HG02943 (cell line): ENCODE measurements at regions not wholly inside any gene's neighbourhood (a gene's known extent, or its start where the extent isn't known, plus 50 kb on each side); places are given as distances from the start of the nearest gene placed in this dataset.

Experiments used
- ATAC-seq: cut with Tn5 transposase; IDR thresholded peaks from one replicate; pipeline ENCODE4 v1.9.1; 2021; ENCODE audit warnings: mild to moderate bottlenecking, low read depth, moderate library complexity; ENCODE audit not compliant: unreplicated experiment

DNA sequence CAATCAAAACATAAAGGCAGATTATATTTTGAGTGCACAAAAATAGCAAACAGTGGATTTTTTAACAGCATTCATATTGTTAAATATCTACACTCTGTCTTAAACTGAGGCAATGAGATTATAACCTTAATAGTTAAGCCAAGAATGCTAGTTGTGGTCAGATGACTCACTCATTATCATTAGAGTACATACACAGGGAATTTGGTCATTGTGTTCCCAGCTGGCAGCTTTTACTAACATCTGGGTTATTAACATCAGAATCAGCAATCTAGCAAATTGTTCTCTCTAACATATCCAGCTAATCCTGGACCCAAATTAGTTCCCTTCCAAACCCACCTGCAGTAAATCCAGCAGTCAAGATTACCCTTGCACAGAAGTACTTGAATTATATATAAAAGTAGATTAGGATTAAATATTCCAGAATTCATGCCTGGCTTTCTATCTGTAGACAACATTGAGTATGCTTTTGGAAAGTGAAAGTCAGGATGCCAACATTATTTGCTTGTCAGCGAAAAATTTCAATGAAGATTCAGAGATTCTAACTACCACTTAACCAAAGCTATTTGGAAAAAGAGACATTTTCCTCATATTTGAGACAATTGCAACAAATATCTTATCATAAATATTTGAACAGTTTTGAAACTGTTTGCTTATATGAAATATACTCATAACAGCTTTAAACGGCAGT is 1035.6 kb upstream of the PHF14 start:
- no peak for ATAC-seq

DNA sequence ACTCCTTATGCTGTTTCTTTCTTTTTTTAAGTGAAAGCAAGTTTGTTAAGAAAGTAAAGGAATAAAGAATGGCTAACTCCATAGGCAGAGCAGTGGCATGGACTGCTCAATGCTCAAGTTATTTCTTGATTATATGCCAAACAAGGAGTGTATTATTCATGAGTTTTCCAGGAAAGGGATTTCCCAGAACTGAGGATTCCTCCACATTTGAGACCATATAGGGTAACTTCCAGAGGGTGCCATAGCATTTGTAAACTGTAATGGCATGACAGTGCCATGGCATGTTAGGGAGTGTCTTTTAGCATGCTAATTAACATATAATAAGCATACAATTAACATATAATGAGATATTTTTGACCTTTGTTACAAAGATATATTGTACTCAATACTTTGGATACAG is 1034.5 kb upstream of the PHF14 start:
- no peak for ATAC-seq

DNA sequence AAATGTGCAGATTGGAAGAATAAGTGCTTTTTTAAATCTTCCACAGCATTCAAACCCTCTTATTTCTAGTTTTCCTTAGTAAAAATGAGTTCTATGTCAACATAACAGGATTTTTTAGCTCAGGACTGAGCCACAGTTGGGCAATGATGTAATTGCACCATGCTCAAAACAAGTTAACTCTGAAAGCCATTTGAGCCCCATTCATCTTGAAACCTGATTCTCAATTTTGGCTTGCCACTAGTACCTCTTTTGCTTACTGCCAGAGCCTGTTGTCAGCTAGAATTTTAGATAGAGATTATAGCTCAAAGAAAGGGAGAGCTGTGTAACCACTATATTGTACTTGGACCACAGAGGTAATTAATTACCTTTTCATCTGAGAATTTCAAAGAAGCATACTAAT is 1028.5 kb upstream of the PHF14 start:
- no peak for ATAC-seq

DNA sequence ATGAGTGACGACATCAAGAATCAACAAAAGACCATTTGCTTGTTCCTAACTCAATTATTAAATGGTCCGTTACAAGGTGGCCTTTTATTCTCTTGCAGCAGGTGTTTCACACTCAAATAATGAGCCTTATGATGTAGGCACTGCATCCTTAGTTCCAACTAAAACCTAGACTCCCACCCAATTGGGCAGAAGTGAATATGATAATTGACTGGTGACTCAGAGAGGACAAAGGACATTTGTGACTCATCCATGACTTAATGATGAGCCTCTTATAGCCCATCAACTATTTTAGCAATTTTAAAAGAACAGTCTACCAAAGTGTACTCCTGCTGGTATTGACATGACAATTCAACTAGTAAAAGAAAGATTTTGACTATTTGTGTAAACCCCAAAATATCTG is 1027.8 kb upstream of the PHF14 start:
- no peak for ATAC-seq

DNA sequence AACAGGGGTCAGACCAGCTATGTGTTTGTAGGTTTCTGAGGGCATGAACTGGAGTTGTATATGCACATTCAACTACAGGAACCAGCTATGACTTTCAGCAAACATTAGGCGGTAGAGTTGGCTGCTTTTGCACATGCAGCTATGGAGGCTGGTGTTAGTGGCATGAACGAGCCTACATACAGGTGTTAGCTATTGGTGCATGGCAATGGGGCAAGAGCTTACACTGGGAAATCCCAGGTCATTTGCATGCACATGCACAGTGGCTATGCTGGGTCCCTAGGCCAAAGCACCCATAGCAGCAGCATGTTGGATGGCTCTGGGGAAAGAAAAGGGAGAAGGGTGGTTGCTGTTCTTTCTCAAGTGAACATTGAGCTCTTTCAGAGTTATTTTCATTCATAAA is 1018.5 kb upstream of the PHF14 start:
- ATAC-seq, result no peak

DNA sequence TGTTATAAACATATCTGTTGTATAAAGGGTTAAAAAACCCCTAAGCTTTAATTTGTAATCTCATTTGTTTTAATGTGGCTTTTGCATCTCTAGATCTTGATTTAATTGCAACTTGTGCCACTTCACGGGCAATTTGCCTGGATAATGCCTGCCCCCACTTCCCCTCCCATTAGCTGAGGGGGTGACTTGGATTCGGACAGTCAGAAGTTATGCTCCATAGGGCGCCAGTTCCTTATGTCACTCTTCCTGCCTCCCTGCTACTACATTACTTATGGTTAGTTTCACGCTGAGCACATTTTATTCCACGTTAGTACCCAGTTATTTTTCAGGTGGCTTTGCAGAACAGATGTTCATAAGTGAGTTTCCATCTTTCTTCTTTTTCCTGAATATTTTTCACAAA is 1015.2 kb upstream of the PHF14 start:
- no peak for ATAC-seq

DNA sequence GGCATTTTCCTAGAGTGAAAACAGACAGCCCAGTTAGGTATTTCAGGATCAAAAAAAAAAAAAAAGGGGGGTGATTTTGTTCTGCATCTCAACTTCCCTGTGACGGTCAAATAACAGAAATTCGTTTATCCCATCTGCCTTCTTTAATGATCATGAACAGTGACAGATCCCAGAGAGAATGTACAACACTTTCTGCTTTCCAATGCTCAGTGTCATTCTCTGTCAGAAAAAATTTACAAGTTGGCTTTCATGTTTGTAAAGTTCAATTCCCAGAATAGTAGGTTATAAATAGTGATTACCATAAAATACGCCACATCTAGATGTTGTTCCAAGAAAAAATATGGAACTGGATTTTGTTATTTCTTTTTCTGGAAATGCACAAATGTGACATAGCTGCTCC is 1013.2 kb upstream of the PHF14 start:
- no peak for ATAC-seq

DNA sequence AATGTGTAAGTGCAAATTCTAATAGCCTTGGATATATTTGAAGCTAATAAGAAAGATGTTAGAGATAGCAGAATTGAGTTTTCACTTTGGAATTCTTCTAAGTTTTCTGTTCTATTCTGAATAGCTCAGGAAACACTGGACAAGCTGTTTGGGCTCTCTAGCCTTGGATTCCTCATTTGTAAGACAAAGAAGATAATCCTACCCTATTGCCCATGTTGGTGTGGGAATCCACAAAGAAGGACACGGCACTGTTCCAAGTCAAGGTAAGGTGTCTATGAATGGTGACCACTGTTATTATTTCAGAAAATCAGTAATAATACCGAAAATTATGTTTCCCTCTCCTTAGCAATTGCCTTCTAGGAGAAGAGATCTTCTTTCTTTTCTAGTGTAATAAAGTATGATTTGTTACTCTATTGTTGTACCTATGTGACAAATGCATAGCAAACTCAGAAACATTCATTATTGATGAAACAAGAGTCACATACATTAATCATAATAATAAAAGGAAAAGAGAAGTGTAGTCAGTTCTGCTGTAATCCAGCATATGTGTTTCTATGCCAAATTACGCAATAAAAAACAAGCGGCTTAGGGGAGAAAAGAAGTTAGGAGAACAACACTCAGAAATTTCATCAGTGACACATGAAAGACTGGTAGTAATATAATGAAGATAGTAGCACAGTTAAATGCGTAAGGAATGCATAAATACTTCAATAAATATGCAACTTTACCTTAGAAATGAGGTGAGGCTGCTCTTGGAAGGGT is 1012.3 kb upstream of the PHF14 start:
- no peak for ATAC-seq

DNA sequence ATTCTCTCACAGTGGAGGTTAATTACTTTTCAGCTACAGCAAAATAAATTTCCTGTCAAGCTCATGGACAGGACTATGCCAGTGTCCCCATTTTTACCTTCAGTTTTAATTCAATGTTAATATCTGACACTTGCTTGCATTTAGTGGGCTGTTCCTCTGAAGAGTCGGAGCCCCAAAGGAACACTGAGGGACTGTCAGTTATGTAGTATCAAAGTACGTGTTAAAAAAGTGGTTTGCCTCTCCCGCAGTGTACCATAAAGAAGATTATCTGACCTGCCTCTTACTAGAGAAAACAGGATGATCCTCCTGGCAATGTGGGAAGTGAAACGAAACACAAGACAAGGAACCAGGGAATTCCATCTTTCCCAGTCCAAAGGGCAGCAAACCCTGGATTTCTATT is 1010.9 kb upstream of the PHF14 start:
- ATAC-seq, result no peak

DNA sequence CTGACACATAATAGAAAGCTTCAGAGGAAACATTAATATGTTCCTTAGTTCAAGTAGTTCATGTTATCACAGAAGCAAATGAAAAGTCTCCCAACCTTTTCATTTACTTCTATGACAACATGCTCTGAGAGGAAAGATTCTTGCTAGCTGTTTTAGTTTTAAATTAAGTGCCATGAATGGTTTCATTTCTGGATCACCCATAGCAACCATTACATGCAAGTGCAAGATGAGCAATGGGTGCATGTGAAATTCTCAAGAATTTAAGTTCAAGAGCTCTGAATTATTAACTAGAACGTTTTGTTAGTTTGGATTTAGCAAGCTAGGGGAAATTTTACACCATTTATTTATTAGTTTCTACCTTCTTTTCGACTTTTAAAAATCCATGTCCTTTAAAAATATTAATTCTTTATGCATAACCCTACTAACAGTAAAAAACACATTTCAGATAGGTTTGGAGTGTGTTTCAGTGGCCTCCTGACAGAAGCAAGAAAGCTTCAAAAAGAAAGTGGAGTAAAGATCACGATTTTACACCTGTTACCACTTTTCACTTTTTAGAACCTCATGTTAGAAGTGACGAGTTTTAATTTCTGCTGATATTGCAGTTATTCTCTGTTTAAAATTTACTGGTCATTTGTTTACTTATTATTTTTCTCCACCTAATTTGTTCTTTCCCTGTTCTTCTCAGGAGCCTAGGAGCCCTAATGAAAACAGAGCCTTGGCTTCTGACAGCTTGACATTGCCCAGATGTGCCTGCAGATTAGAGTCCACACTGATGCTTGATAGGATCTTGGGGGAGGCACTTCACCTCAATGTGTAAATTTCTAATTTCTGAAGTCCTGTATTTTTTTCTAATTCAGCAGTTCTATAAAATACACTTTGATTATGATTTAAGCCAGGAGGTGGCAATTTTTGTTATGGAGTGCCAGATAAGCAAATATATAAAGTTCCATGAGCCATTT is 995.3 kb upstream of the PHF14 start:
- ATAC-seq, result no peak

DNA sequence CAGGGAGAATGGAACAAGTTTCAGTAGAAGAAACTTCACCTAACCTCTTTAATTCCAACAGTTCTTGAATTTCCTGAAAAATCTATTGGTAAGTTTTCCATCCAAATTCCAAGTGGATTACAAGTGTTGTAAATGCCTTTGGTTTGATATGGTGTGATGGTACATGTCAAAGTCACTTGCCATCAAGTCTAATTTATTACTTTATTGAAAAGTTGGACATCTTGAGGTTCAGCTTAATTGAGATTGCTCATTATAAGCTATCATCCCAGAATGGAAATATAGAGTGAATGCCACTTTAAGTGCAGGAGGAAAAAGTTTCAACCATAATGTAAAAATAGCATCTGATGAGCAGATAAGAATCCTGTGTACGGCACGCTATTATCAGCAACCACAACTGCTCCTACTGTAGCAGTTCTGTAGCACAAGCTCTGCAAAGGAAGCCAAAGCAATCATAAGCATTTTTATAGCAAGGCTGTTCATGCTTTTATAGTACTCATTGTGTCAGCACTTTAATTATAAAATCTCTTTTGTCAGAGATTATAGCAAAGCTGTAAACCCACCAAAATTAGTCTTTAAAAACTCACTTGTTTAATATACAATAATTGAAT is 991.8 kb upstream of the PHF14 start:
- ATAC-seq, result no peak

DNA sequence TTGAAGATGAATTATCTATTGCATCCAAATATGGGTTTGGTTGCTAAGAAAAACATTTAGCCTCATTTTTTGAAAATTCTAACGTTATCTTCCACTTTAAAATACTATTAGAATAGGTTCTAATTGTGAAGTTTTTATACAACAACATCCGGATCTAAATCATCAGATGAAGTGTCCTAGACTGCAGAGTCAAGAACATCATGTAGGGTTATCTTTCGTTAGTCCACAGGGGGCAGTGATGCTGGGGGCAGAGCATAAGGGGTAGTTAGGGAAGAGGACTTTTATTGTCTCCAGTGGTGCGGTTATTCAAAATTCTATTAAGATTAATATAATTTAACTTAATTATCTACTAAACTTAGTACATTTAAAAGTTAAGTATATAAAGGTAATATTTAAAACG is 990.6 kb upstream of the PHF14 start:
- no peak for ATAC-seq

DNA sequence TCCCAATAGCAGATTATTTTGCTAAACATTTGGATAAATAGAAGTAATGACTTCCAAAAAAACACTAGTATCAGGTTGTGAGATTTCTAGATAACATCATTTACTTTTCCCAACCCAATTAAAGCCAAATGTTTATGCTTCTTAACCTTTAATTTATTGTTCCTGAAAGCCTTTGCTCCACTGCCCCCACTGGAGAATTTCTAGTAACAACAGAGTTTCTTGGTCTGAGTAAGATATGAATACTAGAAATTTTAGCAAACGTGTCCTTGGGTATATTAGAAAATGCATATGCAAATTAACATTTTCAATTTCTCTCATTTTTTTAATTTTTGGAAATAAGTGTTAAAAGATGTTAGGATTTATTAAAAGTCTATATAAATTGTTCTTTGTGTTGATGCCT is 958.0 kb upstream of the PHF14 start:
- ATAC-seq, result no peak

DNA sequence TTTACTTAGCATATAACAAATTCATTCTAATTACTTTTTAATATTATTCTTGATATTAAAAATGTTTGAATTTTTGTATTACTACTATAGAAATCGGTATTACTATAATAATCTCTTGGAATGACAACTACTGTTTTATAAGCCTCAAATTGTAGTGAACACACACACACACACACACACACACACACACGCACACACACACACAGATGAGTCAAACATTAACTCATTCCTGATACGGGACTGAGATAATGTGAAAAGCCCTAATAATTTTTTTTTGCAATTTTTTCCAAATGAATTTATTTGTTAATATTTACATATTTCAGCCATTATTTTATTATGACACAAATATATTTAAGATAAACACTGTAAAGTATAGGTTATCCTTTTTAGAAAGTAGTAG is 951.2 kb upstream of the PHF14 start:
- ATAC-seq, result no peak

DNA sequence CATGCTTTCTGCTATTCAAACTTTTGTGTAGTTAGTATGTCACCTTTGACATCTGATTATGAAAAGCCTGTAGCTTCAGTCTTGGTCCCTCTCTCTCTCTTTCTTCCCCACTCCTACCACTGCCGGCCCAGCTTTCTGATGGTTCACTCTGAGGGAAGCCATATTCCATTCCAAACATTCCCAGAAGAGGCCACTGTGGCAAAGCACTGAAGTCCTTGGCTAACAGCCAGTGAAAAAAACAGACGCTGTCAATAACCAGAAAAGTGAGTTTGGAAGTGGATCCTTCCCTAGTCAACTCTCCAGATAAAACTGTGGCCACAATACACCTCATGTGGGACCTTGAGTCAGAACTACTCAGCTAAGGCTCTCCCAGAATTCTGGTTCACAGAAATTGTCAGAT is 950.7 kb upstream of the PHF14 start:
- no peak for ATAC-seq

DNA sequence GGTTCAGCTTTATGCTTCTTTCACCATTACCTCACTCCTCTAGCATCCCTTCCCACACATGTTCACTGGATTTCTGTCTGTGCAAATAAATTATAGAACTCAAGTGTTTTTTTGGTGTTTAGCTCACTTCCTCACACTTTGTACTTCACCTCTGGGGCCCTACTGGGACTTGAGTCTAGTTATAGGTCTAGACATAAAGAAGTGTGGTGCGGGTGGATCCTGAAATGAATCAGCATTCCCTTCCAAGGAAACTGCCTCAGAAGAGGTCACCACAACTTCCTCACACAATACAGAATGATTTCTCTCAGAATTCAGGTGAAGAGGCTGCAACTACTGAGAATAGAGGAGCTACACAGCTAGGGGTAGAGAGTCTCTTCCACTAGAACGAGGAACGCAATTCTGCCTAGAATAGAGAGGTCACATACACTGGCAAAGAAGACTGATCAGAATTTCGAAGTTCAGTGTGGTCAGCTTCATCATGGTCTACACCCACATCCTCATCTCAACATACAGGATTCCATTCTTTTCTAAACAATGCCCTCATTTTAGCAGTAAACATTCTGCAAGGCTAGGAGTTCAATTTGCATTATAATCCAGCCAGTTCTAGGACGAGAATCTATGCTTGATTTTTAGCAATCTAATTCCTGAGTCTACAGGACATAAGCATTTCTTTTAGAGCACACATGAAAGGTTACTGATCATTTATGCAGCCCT is 938.7 kb upstream of the PHF14 start:
- no peak for ATAC-seq

DNA sequence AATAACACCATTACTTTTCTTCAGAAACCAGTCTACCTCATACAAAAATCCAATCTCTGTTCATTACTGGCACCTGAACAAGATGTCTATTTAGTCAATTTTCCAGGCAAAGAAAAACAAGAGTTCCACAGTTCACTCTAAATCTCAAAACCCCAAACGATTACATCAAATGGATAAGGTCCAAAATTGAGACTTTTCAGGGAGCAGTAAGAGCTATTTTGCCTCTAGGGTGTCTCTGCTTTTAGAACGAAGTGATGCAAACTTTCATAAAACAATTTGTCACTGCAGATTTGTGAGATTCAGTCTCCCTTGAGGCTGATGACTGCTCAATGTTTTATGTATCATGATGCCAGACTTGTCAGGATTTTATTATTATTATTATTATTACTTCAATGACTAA is 937.0 kb upstream of the PHF14 start:
- ATAC-seq, result no peak

DNA sequence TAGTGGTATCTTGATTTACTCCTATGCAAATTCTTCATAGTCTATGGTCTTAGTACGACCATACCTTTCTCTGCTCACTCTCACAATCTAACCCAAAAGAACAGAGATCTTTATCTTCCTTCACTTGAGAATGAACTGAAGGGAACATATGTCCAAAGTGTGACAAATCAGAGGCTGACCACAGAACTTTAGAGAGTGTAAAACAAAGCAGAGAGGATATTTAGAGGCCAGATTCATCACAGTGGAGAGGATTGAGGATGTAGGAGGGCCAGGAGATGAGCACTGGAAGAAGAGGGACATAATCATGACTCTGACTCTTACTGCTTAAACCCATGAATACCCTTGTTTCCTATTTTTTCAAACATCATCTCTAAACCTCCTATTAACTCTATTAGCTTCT is 935.3 kb upstream of the PHF14 start:
- ATAC-seq, result no peak

DNA sequence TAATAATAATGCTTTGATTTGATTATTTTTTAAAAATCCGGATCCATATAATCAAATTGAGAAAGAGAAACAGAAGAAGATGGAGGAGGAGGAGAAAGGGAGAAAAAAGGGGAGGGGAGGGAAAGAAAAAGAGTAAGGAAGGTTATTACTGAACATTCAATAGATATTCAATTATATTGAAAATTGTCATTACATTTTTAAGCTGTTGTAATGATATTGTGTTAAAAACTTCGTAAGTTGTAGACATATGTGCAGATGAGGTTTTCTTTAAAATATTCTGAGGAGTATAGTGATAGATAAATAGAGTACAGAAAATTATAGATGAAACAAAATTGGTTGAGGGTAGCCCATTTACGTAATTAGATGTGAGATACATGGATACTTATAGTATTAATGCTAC is 933.0 kb upstream of the PHF14 start:
- ATAC-seq, result no peak

DNA sequence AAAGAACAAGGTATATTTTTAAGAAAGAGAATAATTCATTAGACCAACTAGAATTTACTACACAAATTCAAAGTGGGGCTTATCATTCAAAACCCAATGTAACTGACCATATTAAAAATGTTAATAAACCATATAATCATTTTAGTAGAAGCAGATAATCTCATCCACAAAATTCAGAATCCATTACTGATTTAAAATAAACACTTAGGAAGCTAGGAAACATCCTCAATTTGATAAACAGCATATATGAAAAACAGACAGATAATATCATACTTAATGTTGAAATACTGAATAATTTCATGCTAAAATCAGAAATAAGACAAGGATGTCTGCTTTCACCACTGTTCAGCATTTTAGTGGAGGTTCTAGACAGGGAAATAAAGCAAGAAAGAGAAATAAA is 902.8 kb upstream of the PHF14 start:
- no peak for ATAC-seq
